ENCODE measurements at regions not wholly inside any gene's neighbourhood (a gene's known extent, or its start where the extent isn't known, plus 50 kb on each side); places are given as distances from the start of the nearest gene placed in this dataset.

DNA sequence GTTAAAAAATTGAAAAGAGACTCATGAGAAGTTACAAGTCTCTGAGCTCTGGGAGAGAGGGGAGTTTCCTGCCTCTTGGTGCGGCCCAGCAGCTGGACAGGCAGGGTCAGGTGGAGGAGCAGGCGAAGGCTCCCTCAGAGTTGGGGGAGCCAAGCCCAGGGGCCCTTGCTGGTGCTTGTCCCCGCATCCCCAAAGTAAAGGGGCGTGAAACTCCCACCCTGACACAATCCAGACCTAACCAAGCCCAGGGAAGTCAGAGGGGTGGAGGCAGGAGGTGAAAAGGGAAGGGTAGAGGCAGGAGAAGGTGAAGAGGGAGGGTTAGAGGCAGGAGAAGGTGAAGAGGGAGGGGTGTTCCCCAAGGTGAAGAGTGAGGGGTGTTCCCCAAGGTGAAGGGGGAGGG, 322.8 kb downstream of the GLRX3 start:
- no peak for TF ChIP-seq CTCF (IDR thresholded peaks at IDR 0.05)
- no peak for TF ChIP-seq POLR2A (IDR thresholded peaks at IDR 0.05)

Data from Peyer's patch (tissue), 4 donors.